Uterus (tissue), 2 donors: ENCODE measurements at regions not wholly inside any gene's neighbourhood (a gene's known extent, or its start where the extent isn't known, plus 50 kb on each side); places are given as distances from the start of the nearest gene placed in this dataset.

Experiments
- POLR2A ChIP-seq, 2 donors: fragments of 450-650 bp; IDR thresholded peaks; one replicate each; pipeline ENCODE4 v1.6.1; 2016; ENCODE audit warnings: antibody characterized with exemption in 2 of 2, mild to moderate bottlenecking in 1 of 2, moderate library complexity in 1 of 2
- TF ChIP-seq, protein P1 (sequence below), 4 experiments: fragments of 200-600 bp in 2 of 4; fragments of 450-650 bp in 2 of 4; sonication (generic) in 2 of 4; IDR thresholded peaks; one replicate each; pipeline ENCODE4 v1.5.1; 2016 to 2019; ENCODE audit warnings: antibody characterized with exemption in 4 of 4, mild to moderate bottlenecking in 2 of 4, moderate library complexity in 1 of 4

DNA sequence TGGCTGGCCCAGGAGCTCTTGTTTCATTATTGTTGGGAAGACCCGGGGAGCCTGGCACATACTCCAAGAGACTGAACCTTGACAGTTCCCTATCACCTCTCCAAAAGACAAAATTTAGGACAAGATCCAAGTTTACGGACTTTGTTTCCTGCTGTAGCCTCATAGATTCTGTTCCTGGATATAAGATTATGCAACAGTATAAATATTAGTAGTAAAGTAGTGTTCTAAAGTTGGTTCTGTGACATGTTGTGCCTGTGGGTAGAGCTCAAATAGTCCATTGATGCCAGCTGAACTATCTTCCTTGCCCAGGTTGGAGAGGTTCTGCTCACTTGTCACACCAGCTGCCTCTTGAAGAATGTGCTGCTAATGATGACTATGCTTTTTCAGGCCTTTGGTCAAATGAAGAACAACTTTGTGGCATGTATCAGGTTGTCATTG, 430.2 kb downstream of the DMAC1 start:
- no peak for TF ChIP-seq POLR2A (IDR thresholded peaks at IDR 0.05)
- TF ChIP-seq, protein P1, sequence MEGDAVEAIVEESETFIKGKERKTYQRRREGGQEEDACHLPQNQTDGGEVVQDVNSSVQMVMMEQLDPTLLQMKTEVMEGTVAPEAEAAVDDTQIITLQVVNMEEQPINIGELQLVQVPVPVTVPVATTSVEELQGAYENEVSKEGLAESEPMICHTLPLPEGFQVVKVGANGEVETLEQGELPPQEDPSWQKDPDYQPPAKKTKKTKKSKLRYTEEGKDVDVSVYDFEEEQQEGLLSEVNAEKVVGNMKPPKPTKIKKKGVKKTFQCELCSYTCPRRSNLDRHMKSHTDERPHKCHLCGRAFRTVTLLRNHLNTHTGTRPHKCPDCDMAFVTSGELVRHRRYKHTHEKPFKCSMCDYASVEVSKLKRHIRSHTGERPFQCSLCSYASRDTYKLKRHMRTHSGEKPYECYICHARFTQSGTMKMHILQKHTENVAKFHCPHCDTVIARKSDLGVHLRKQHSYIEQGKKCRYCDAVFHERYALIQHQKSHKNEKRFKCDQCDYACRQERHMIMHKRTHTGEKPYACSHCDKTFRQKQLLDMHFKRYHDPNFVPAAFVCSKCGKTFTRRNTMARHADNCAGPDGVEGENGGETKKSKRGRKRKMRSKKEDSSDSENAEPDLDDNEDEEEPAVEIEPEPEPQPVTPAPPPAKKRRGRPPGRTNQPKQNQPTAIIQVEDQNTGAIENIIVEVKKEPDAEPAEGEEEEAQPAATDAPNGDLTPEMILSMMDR (IDR thresholded peaks at IDR 0.05) = no peak
